ENCODE measurements at regions not wholly inside any gene's neighbourhood (a gene's known extent, or its start where the extent isn't known, plus 50 kb on each side); places are given as distances from the start of the nearest gene placed in this dataset.
A peak's percentile ranks its signal among the peaks of the same experiment; 100 is the strongest.
"Not testable (repeated sequence)": the region's sequence is repeated elsewhere in the genome, so short reads cannot be mapped to it uniquely, and the experiment has no call there.

DNA sequence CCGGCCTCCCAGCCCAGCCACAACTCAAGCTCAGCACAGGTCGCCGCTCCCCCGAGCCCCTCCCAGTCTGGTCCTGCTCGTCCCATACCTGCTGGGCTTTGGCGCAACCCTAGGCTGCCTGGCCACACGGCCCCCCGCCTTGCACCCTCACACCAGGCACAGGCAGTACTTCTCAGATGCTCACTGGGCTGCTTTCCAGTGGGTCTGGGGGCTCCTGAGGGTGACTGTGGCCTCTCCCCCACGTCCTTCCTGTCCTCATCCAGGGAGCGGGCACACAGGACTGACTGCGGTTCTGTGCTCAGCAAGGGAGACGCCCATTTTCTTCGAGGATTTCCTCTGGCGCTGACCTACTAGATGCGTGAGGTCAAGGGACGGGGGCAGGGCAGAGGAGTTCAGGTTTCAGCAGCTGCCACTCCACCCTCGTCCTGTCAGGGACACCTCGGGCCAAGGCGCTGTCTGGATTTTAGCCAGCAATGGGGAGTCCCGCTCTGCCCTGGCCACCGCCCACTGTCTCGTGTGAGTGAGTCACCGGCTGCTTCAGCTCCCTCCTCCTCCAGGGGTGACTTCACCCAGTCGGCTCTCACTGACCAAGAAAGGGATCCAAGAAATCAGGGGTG lies 115.8 kb downstream of the NPIPB11 start:
- Histone ChIP-seq H3K4me1 (peaks cover 22 to 26% of the 10 kb centered on the region in 2 donors), H3K4me3 (peak overlapping the region in 2 of 4 donors; percentile 21 to 30), H3K9me3 (no peaks in the 10 kb centered on the region), H3K27me3 (no peaks in the 10 kb centered on the region), H3K36me3 (no peaks in the 10 kb centered on the region), H3K27ac (peak overlapping the region; percentile 62 to 68 (median 62))
- ATAC-seq (peak; percentile 86 to 91), DNase-seq (peak; percentile 99)
- intact Hi-C loops (cut with DNase I; ENCODE audit: low total_unique reads), result loop anchor here (5.0 kb wide), 1 partner anchor 63 kb away; no protein-coding TSS in a partner anchor
- in situ Hi-C loops (cut with MboI; ENCODE audit: low sequenced_read_pairs in 4 of 4), result no loop called here
- TF ChIP-seq, protein P1, sequence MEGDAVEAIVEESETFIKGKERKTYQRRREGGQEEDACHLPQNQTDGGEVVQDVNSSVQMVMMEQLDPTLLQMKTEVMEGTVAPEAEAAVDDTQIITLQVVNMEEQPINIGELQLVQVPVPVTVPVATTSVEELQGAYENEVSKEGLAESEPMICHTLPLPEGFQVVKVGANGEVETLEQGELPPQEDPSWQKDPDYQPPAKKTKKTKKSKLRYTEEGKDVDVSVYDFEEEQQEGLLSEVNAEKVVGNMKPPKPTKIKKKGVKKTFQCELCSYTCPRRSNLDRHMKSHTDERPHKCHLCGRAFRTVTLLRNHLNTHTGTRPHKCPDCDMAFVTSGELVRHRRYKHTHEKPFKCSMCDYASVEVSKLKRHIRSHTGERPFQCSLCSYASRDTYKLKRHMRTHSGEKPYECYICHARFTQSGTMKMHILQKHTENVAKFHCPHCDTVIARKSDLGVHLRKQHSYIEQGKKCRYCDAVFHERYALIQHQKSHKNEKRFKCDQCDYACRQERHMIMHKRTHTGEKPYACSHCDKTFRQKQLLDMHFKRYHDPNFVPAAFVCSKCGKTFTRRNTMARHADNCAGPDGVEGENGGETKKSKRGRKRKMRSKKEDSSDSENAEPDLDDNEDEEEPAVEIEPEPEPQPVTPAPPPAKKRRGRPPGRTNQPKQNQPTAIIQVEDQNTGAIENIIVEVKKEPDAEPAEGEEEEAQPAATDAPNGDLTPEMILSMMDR (IDR thresholded peaks at IDR 0.05 in 4 of 5, conservative IDR thresholded peaks at IDR 0.05 in 1 of 5), result no peak
- TF ChIP-seq POLR2A (IDR thresholded peaks at IDR 0.05), result peak in 1 of 2 donors; percentile 39

- DNase-seq; H3K27me3 ChIP-seq; H3K9me3 ChIP-seq; H3K36me3 ChIP-seq; H3K4me3 ChIP-seq; in situ Hi-C loops (cut with MboI; ENCODE audit: low sequenced_read_pairs in 4 of 4); ATAC-seq: not testable (repeated sequence)
- Histone ChIP-seq H3K27ac (peak overlapping the region in 1 of 4 donors; percentile 62), H3K4me1 (peaks cover 22 to 26% of the 10 kb centered on the region in 2 donors)
- intact Hi-C loops (cut with DNase I; ENCODE audit: low total_unique reads), result loop anchor here (5.0 kb wide), 1 partner anchor 62 kb away; no protein-coding TSS in a partner anchor
Measured at GRCh38 chr16:29289516-29290239, 116.8 kb downstream of the NPIPB11 start.

DNA sequence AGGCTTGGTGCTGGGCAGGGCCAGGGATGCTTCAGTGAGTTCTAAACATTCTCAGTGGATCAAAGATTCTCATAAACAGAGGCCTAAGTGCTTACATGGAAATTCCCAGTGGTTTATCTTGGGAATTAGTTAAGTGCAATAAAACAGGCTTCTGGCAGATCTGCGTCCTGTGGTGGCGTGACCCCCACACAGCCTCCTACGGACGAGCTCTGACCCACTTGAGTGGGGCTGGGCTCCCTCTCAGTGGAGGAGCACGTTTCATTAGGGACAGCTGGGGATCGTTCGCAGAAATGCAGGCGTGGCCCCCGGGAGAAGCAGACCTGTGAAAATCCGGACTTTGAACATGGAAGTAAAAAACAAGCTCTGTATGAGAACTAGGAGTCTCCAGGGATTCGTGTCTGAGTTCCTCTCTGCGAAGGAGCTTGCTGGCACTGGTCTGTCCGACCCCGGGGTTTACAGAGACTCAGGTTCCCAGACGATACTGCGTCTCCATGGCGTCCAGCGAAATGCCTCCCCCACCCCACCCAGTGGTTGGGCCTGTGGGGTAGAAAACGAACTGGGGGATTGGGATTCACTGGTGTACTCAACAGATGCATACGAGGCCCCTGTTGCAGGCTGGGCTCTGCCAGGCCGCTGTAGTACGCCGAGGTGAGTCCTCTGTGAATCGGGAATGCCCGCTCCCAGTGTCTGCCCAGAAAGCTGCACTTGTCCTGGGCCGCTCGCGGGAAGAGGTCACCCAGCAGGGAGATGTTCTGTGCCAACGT lies 117.6 kb downstream of the NPIPB11 start:
- ATAC-seq; H3K27me3 ChIP-seq; H3K36me3 ChIP-seq; in situ Hi-C loops (cut with MboI; ENCODE audit: low sequenced_read_pairs in 4 of 4); H3K9me3 ChIP-seq; intact Hi-C loops (cut with DNase I; ENCODE audit: low total_unique reads); H3K4me3 ChIP-seq; DNase-seq: not testable (repeated sequence)
- H3K27ac ChIP-seq, result peak overlapping the region in 3 of 4 donors; percentile 21 to 44 (median 24)
- H3K4me1 ChIP-seq, result peaks cover 22 to 26% of the 10 kb centered on the region in 2 donors

DNA sequence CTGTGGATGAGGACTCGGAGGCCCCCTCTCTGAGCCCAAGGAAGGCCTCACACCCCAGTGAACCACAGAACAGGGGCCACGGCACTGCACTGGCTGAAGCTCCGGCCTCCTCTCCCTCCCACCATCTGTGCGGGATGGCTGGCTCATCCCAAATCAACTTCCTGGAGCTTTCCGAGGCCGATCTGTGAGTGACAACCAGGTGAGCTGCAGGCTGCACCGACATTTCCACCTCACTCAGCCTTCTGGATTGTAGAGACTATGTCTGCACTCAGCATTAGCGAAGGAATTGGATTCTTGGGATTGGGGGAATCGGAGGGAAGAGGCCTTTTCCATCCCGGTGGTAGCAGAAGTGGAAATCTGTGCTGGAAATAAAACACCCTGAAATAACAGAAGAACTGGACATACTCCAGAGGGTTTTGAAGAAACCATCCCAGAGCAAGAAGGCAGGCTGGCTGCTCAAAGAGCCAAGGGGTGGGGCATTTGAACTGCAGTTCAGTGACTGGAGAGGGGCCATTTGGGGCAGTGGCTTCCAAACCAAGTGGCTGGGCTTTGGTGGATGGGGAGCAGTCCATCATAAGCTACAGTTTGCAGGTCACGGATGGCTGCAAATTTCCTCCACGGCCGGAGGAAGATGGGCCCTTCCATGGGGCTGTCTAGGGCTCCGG lies 118.5 kb downstream of the NPIPB11 start:
- H3K27me3 ChIP-seq; intact Hi-C loops (cut with DNase I; ENCODE audit: low total_unique reads); ATAC-seq; H3K4me3 ChIP-seq; H3K9me3 ChIP-seq; in situ Hi-C loops (cut with MboI; ENCODE audit: low sequenced_read_pairs in 4 of 4); DNase-seq; H3K36me3 ChIP-seq: not testable (repeated sequence)
- H3K27ac ChIP-seq, result peak overlapping the region in 1 of 4 donors; percentile 21
- peaks cover 22% of the 10 kb centered on the region in 2 donors for H3K4me1 ChIP-seq

- intact Hi-C loops (cut with DNase I; ENCODE audit: low total_unique reads); H3K4me3 ChIP-seq; H3K27ac ChIP-seq; H3K9me3 ChIP-seq; in situ Hi-C loops (cut with MboI; ENCODE audit: low sequenced_read_pairs in 4 of 4); ATAC-seq; H3K36me3 ChIP-seq; DNase-seq; H3K27me3 ChIP-seq: not testable (repeated sequence)
- peaks cover 14 to 19% of the 10 kb centered on the region in 2 donors for H3K4me1 ChIP-seq
Measured at GRCh38 chr16:29287246-29287645, 119.3 kb downstream of the NPIPB11 start.

- intact Hi-C loops (cut with DNase I; ENCODE audit: low total_unique reads); H3K36me3 ChIP-seq; ATAC-seq; in situ Hi-C loops (cut with MboI; ENCODE audit: low sequenced_read_pairs in 4 of 4); H3K4me3 ChIP-seq; H3K27me3 ChIP-seq; H3K27ac ChIP-seq; H3K9me3 ChIP-seq; DNase-seq: not testable (repeated sequence)
- H3K4me1 ChIP-seq, result peaks cover 10 to 14% of the 10 kb centered on the region in 2 donors
Measured at GRCh38 chr16:29286796-29287195, 119.7 kb downstream of the NPIPB11 start.

- in situ Hi-C loops (cut with MboI; ENCODE audit: low sequenced_read_pairs in 4 of 4), result not testable (repeated sequence)
Measured at GRCh38 chr16:29286161-29286560, 120.3 kb downstream of the NPIPB11 start.

GRCh38 chr16:29285151-29285885 lies 121.2 kb downstream of the NPIPB11 start:
- intact Hi-C loops (cut with DNase I; ENCODE audit: low total_unique reads); ATAC-seq; H3K27ac ChIP-seq; H3K4me1 ChIP-seq; in situ Hi-C loops (cut with MboI; ENCODE audit: low sequenced_read_pairs in 4 of 4); H3K27me3 ChIP-seq; H3K4me3 ChIP-seq; H3K9me3 ChIP-seq; DNase-seq; H3K36me3 ChIP-seq: not testable (repeated sequence)

More at GRCh38 chr16:29286161-29286560, 120.3 kb downstream of the NPIPB11 start:
- H3K4me1 ChIP-seq; H3K9me3 ChIP-seq; ATAC-seq; H3K4me3 ChIP-seq; DNase-seq; intact Hi-C loops (cut with DNase I; ENCODE audit: low total_unique reads); H3K27ac ChIP-seq; H3K27me3 ChIP-seq; H3K36me3 ChIP-seq: not testable (repeated sequence)

DNA sequence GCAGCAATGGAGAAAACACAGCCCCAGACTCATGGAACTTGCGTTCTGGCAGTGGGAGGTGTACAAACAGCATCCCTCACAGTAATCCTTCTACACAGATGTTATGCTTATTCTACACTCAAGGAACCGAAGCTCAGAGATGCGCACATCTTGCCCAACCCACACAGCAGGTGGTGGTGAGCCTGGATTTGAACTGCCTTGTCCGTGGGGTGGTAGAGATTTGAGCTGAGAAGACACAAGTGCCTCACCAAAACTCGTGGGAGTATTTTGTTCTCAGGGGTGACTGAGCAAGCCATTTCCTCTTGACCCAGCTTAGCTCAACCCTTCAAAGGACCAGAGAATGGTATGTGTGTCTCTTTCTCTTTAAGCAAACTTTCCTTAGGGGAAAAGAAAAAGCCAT lies 121.8 kb downstream of the NPIPB11 start:
- H3K9me3 ChIP-seq; ATAC-seq; H3K36me3 ChIP-seq; in situ Hi-C loops (cut with MboI; ENCODE audit: low sequenced_read_pairs in 4 of 4); H3K27me3 ChIP-seq; H3K27ac ChIP-seq; H3K4me1 ChIP-seq; intact Hi-C loops (cut with DNase I; ENCODE audit: low total_unique reads); H3K4me3 ChIP-seq; DNase-seq: not testable (repeated sequence)

Measured in gastrocnemius medialis (tissue), 4 donors.